HG03064 (cell line): ENCODE measurements at regions not wholly inside any gene's neighbourhood (a gene's known extent, or its start where the extent isn't known, plus 50 kb on each side); places are given as distances from the start of the nearest gene placed in this dataset.
A peak's percentile ranks its signal among the peaks of the same experiment; 100 is the strongest.
"Not testable (repeated sequence)": the region's sequence is repeated elsewhere in the genome, so short reads cannot be mapped to it uniquely, and the experiment has no call there.

Source experiments
- ATAC-seq: cut with Tn5 transposase; IDR thresholded peaks from one replicate; pipeline ENCODE4 v1.9.1; 2021; ENCODE audit warnings: low read depth; ENCODE audit not compliant: unreplicated experiment

DNA sequence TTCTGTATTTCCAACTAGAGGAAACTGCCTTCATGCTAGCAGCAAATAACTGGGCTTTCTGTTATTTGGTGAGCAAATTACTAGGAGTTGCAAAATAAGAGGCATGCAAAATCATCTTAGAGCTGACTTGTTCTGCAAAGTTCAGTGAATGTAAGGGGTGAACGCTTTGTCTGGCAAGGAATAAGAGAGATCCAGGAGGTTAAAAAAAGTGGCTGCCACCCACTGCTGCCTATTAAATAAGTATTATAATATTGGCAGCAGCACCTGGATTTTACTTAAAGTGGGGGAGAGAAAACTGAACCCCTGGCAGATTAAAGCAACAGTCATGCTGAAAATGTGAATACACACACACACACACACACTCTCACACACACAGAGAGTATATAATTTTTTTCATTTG is 557.0 kb downstream of the FLRT2 start:
- no peak for ATAC-seq

GRCh38 chr14:86084097-86084496 is 554.2 kb downstream of the FLRT2 start:
- no peak for ATAC-seq

DNA sequence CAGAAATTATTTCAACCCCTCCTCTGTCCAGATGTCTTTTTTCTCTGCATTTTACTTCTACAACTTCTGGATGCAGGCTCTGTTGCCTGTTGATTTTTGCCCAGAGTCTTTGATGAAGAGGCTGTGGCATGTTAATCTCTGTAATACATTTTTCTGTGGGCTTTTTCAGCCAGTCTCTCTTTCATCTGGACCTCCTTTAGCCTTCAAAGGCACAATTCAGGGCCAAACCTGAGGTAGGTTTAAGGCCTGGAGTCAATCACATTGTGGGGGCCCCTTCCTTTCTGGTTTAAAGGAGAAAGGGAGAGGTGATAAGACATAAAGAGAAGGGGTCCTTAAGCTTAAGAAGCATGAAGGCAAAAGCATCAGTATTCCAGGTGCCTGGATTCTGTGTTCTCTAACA is 553.7 kb downstream of the FLRT2 start:
- no peak for ATAC-seq

DNA sequence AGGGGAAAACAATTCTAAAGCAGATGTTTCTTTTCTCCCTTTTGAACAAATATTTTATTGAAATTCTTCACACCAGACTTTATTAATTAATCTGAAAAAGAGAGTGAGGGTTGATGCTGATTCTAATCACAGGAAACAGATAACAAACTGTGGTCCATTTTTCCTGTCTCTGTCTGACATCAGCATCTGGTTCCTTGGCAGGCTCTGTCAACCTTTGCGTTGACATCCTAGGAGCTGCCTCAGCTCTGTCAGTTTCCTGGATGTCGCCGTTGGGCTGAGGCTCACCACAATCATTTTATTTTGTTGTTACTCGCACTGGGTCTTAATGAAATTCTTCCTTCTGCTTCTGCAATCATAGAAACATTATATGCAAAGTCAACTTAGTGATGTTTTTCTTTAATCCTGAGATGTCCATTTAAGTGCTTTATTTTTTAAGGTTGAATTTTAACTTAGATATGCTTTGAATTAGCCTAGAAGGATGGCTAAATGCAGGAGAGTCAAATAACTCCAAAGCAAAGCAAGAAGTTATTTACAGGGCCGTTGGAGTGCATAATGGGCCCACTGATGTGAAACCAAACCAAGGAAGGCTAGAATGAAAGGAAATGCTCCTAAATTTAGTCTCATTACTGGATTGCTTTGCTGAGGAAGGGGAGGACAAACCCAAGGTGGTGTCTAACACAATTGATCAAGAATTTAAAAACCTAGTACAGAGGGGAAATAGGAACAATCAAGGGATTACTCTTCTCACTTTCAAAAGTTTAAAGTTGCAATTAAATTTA is 542.4 kb downstream of the FLRT2 start:
- no peak for ATAC-seq

DNA sequence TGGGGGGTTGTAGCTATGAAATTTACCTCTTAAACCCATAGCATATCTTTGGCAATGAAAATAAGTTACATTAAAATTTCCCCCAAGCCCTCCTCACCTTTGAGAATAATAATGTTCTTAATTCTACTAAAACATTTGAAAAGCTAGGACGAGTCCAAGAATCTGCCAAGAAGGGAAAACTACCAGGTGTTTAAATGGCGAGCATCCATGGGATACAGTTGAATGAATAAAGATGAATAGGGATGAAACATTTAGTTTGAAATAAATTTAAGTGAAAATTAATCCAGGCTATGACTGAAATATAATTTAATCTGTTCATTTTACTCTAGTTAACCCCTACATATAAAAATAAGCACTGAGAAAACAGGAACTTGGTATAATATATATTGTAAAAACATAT is 536.7 kb downstream of the FLRT2 start:
- ATAC-seq, result no peak

DNA sequence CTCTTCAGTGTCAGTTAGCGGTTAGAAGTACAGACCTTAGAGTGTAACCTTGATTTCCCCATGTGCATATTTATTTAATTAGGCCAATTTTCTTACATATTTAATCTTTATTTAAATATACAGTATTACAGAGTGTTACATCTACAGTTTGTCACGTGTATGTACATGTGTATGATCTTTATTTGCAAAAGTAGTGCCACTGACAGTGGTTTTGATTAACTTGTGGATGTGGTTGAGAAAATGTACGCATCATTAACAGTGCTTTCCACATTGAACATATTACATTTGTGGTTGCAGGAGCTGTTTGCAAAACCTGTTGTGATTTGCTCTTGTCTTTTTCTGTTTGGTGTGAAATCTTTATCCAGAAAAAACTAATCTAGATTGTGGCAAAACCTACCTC is 535.5 kb downstream of the FLRT2 start:
- ATAC-seq, result no peak

DNA sequence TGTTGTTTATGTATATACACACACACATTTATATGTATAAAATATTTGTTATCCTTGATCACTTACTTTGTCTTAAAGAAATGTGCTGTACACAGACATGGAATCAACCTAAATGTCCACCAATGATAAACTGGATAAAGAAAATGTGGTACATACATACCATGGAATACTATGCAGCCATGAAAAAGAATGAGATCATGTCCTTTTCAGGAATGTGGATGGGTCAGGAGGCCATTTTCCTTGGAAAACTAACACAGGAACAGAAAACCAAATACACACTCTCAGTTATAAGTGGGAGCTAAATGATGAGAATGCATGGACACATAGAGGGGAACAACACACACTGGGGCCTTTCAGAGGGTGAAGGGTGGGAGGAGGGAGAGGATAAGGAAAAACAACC is 534.7 kb downstream of the FLRT2 start:
- not testable (repeated sequence) for ATAC-seq

DNA sequence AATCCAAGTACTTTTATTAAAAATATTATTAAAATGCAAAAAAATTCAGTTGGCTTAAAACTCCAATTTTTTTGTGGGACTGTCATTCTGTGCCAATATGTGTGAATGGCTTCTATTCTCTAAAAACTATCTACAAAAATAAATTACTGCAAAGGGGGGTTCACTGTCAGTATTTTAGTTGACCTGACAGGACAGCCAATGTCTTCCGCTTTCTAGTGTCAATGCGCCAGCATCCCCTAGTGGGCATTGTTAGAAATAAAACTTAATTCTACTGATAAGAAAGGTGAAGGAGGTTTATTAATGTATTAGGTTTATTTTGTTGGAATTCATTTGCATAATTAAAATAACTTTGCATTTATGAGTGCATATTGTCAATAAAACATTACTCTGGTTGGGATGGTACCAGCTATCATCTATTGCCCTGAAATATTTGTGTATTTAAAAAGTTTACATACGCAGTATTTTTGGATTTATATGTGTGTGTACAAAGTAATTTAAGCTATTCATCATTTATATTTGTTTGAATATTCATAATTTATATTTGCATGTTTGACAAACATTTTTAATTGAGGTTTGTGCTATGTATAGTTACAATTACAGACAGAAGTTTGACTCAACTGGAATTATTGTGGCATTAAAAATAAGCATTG is 527.2 kb downstream of the FLRT2 start:
- ATAC-seq, result no peak

GRCh38 chr14:86055512-86056075 is 525.6 kb downstream of the FLRT2 start:
- ATAC-seq, result no peak

DNA sequence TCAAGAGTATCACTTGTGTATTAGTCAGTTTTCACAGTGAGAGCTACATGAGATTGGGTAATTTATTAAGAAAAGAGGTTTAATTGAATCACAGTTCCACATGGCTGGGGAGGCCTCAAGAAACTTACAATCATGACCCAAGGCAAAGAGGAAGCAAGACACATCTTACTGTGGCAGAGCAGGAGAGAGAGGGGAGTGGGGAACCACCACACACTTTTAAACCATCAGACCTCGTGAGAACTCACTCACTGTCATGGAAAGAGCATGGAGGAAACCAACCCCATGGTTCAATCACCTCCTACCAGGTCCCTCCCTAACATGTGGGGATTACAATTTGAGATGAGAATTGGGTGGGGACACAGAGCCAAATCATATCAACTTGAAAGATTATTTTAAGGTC is 522.9 kb downstream of the FLRT2 start:
- no peak for ATAC-seq

DNA sequence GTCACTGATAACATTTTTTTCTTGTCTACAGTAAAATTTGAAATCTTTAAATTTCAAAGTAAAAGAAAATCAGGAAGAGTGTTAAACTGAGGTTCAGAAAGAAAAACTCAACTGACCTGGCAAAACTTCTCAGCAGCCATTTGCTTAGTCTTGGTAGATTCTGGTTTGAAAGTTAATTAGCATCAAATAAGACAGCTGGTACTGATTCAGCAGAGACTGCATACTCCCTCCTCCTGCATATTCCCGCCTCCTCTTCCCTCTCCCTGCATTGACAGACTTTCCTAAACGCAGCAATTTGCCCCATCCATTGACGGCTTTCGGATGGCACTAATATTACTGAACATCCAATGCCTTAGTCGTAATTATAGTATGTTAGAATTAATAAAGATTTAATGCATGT is 520.8 kb downstream of the FLRT2 start:
- ATAC-seq, result no peak

DNA sequence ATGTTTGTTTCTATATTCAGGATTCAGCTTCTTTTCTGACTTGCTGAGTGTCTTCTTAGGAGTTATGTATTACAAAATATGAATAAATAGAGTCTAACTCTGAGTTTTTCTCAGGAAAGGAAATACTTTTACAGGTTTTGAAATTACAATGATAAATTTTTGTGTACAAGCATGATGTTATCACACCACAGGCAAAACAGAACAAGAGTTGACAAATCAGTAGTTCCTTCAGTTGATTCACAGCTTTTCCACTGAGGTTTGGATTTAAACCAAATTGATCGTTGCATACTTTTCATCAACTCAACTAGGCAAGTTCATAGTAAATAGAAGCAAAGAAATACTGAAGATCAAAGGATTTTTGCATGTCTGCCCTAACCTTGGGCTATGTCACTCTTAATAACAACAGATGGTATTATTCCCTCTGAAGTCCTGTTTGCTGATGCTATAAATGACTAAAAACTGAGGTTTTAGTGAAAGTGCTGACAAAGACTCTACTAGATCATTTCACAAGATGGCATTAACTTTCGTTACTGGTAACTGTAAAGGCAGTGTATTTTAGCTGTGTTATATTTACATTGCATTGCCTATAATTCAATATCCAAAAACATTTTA is 520.2 kb downstream of the FLRT2 start:
- no peak for ATAC-seq

DNA sequence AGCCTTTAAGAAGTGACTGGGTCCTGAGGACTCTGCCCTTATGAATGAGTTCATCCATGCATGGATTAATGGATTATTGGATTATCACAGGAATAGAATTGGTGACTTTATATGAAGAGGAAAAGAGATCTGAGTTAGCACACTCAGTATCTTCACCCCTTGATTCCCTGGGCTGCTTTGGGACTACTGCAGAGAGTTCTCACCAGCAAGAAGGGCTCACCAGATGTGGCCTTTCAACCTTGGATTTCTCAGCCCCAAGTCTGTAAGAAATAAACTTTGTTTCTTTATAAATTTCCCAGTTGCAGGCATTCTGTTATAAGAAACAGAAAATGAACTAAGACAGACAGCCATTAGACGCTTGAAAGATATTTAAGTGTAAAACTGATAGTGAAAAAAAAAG is 509.2 kb downstream of the FLRT2 start:
- no peak for ATAC-seq

GRCh38 chr14:86038387-86039042 is 508.6 kb downstream of the FLRT2 start:
- ATAC-seq, result peak; percentile 78

- ATAC-seq, result no peak
These were observed 505.9 kb downstream of the FLRT2 start for GRCh38 chr14:86035882-86036281.

DNA sequence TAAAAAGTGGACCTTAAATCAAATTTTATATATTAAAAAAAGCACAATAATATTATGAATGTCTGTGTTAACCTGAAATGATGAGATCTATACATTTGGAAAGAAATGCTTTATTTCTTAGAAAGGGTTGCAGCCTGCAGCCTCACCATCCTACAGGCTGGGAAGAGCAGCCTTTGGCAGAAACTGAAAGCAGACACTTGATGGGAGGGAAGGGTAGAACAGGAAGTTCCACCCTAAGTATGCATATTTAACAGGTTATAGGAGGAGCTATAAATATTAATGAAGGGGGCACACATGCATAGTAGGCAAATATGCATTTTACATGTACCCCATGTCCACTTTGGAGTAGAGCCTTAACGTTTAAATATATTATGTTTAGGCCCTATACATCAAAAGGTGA is 498.0 kb downstream of the FLRT2 start:
- ATAC-seq, result no peak

GRCh38 chr14:86027144-86027543 is 497.2 kb downstream of the FLRT2 start:
- no peak for ATAC-seq

GRCh38 chr14:86022031-86022629 is 492.2 kb downstream of the FLRT2 start:
- ATAC-seq, result no peak

DNA sequence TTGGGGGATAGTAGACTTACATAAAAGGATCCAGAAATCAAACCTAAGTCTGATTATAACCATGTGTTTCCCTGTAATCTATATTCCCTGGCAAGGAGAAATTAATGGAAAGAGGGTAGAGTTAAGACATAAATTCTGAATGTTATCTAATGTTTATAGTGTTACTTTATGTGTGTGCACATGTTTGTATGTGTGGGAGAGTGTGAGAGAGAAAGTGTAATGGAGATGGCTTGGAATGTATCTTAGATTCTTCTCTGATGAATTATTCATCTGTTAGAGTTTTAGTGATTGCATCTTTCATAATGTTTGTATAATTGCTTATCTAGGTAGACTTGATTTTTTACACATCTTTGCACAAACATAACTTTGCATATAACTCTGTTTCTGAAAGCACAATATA is 490.9 kb downstream of the FLRT2 start:
- ATAC-seq, result no peak

- ATAC-seq, result no peak
These were observed 486.0 kb downstream of the FLRT2 start for GRCh38 chr14:86015941-86016340.

DNA sequence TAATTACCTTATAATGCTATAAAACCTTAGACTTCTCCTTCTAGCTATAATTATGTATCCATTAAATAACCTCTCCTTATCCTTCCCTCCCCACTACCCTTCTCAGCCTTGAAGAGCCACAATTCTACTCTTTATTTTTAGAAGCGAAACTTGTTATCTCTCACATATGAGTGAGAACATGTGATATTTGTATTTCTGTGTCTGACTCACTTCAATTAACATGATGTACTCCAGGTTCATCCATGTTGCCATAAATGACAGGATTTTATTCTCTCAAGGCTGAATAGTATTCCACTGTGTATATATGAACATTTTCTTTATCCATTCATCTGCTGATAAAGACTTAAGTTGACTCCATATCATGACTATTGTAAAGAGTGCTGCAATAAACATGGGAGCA is 485.6 kb downstream of the FLRT2 start:
- ATAC-seq, result no peak
